SK-N-SH (cell line): ENCODE measurements at regions not wholly inside any gene's neighbourhood (a gene's known extent, or its start where the extent isn't known, plus 50 kb on each side); places are given as distances from the start of the nearest gene placed in this dataset.

Experiments
- CTCF ChIA-PET: fragments of 300-600, 350-600 bp; formaldehyde crosslinking; extraction: SDS; loops from one replicate; lab custom pipeline; 2021; lab: Yijun Ruan, JAX
- POLR2A ChIA-PET: fragments of 350-600 bp; sonication (Branson Sonifier 250); formaldehyde crosslinking; extraction: SDS; loops from one replicate; lab custom pipeline; 2020; ENCODE audit warnings: antibody characterized with exemption, inconsistent platforms; lab: Yijun Ruan, JAX
- DNase-seq: peaks from one replicate; pipeline ENCODE4 v3.0.0; 2012
- H2AFZ ChIP-seq: fragments of 200-600 bp; sonication (generic); 2 replicates; pipeline ENCODE4 v1.8.1; 2016; ENCODE audit warnings: antibody characterized with exemption, mild to moderate bottlenecking, low read depth
- H3F3A ChIP-seq: fragments of 200-600 bp; sonication (generic); replicated peaks from 2 replicates; pipeline ENCODE3; 2016; ENCODE audit warnings: antibody characterized with exemption, mild to moderate bottlenecking; ENCODE audit not compliant: insufficient read depth
- H3K27ac ChIP-seq, 2 experiments: fragments of 200-500 bp in 1 of 2; fragments of 200-600 bp in 1 of 2; sonication (Bioruptor generic) in 1 of 2; sonication (generic), shearing (Covaris generic) in 1 of 2; 2 replicates each; pipeline versions ENCODE4 v1.5.1 to v1.6.1; 2014 to 2016; ENCODE audit warnings: low read depth in 2 of 2, inconsistent platforms in 1 of 2, low read length in 1 of 2, mild to moderate bottlenecking in 1 of 2, mixed read lengths in 1 of 2
- H3K27me3 ChIP-seq: fragments of 200-600 bp; sonication (generic), shearing (Covaris generic); 2 replicates; pipeline ENCODE4 v1.6.1; 2016; ENCODE audit warnings: mixed run types; ENCODE audit not compliant: insufficient read depth
- H3K36me3 ChIP-seq, 2 experiments: fragments of 200-500 bp in 1 of 2; fragments of 200-600 bp in 1 of 2; sonication (Bioruptor generic) in 1 of 2; sonication (generic) in 1 of 2; replicated peaks in 1 of 2; 2 replicates each; pipeline versions ENCODE3 to v1.5.1; 2014 to 2016; ENCODE audit warnings: low read length in 1 of 2, mild to moderate bottlenecking in 1 of 2; ENCODE audit not compliant: insufficient read depth in 2 of 2, control insufficient read depth in 1 of 2
- H3K4me1 ChIP-seq, 2 experiments: fragments of 200-500 bp in 1 of 2; fragments of 200-600 bp in 1 of 2; sonication (Bioruptor generic) in 1 of 2; sonication (generic), shearing (Covaris generic) in 1 of 2; 2 replicates each; pipeline versions ENCODE4 v1.5.1 to v1.6.1; 2014 to 2016; ENCODE audit warnings: low read depth in 1 of 2, low read length in 1 of 2, mixed run types in 1 of 2; ENCODE audit not compliant: insufficient read depth in 2 of 2, control insufficient read depth in 1 of 2
- H3K4me2 ChIP-seq: fragments of 200-600 bp; sonication (generic), shearing (Covaris generic); 2 replicates; pipeline ENCODE4 v1.6.1; 2017; ENCODE audit warnings: mixed run types
- H3K4me3 ChIP-seq, 2 experiments: fragments of 200-500 bp in 1 of 2; fragments of 200-600 bp in 1 of 2; sonication (Bioruptor generic) in 1 of 2; sonication (generic), shearing (Covaris generic) in 1 of 2; 2 replicates each; pipeline versions ENCODE4 v1.5.1 to v1.8.1; 2014 to 2016; ENCODE audit warnings: low read depth in 2 of 2, inconsistent platforms in 1 of 2, low read length in 1 of 2, mild to moderate bottlenecking in 1 of 2, mixed read lengths in 1 of 2, moderate library complexity in 1 of 2
- H3K79me2 ChIP-seq: fragments of 200-600 bp; sonication (generic); 2 replicates; pipeline ENCODE4 v1.8.1; 2017; ENCODE audit warnings: mild to moderate bottlenecking; ENCODE audit not compliant: insufficient read depth
- H3K9ac ChIP-seq: fragments of 200-600 bp; sonication (generic); 2 replicates; pipeline ENCODE4 v1.6.1; 2017; ENCODE audit warnings: mixed run types
- H3K9me2 ChIP-seq: fragments of 200-600 bp; sonication (generic); 2 replicates; pipeline ENCODE4 v1.6.1; 2017; ENCODE audit warnings: mixed run types
- H3K9me3 ChIP-seq: fragments of 200-600 bp; sonication (generic); 2 replicates; pipeline ENCODE4 v1.6.1; 2017; ENCODE audit warnings: mixed run types, mild to moderate bottlenecking, moderate library complexity
- H4K20me1 ChIP-seq: fragments of 200-600 bp; sonication (generic); 2 replicates; pipeline ENCODE4 v1.6.1; 2017; ENCODE audit warnings: mild to moderate bottlenecking, mixed run types; ENCODE audit not compliant: insufficient read depth
- CTCF ChIP-seq: fragments of 200-600 bp; sonication (generic); IDR thresholded peaks from 2 replicates; pipeline ENCODE4 v1.6.1; 2017; ENCODE audit warnings: antibody characterized with exemption, mild to moderate bottlenecking, moderate library complexity
- ELF1 ChIP-seq: IDR thresholded peaks from 2 replicates; pipeline ENCODE4 v1.4.0; 2012
- EP300 ChIP-seq, 2 experiments: IDR thresholded peaks; 2 replicates each; pipeline versions ENCODE4 v1.4.0 to v1.6.1; 2012; ENCODE audit warnings: borderline replicate concordance in 1 of 2, low read depth in 1 of 2, low read length in 1 of 2
- FOSL2 ChIP-seq: IDR thresholded peaks from 2 replicates; pipeline ENCODE4 v1.4.0; 2012; ENCODE audit warnings: low read depth, mild to moderate bottlenecking, moderate library complexity, borderline replicate concordance
- FOXJ3 ChIP-seq: sonication (generic); formaldehyde crosslinking; IDR thresholded peaks from 2 replicates; pipeline ENCODE4 v1.5.1; 2020; ENCODE audit warnings: mild to moderate bottlenecking, missing genetic modification reagents
- FOXM1 ChIP-seq: IDR thresholded peaks from 2 replicates; pipeline ENCODE4 v1.4.0; 2012; ENCODE audit warnings: low read depth, mild to moderate bottlenecking
- GATA2 ChIP-seq: sonication (generic); formaldehyde crosslinking; IDR thresholded peaks from 2 replicates; pipeline ENCODE4 v1.5.0; 2020; ENCODE audit warnings: mild to moderate bottlenecking, missing genetic modification reagents
- JUND ChIP-seq: IDR thresholded peaks from 2 replicates; pipeline ENCODE4 v1.4.0; 2012
- MAX ChIP-seq: IDR thresholded peaks from 2 replicates; pipeline ENCODE4 v1.4.0; 2012; ENCODE audit warnings: low read depth
- MEF2A ChIP-seq: IDR thresholded peaks from 2 replicates; pipeline ENCODE4 v1.4.0; 2012; ENCODE audit warnings: low read depth, borderline replicate concordance
- MXI1 ChIP-seq: IDR thresholded peaks from 2 replicates; pipeline ENCODE4 v1.6.1; 2012; ENCODE audit warnings: mild to moderate bottlenecking, low read depth, low read length, improper control_type of control experiment
- NRF1 ChIP-seq: IDR thresholded peaks from 2 replicates; pipeline ENCODE4 v1.6.1; 2012; ENCODE audit warnings: low read depth, mild to moderate bottlenecking, low read length
- PBX3 ChIP-seq: IDR thresholded peaks from 2 replicates; pipeline ENCODE4; 2012
- POLR2AphosphoS5 ChIP-seq: IDR thresholded peaks from 2 replicates; pipeline ENCODE4 v1.6.1; 2012; ENCODE audit warnings: low read depth, low read length
- RAD21 ChIP-seq: IDR thresholded peaks from 2 replicates; pipeline ENCODE4 v1.6.1; 2012; ENCODE audit warnings: mild to moderate bottlenecking, low read length
- RXRA ChIP-seq: IDR thresholded peaks from 2 replicates; pipeline ENCODE4 v1.4.0; 2012; ENCODE audit warnings: low read depth, mild to moderate bottlenecking, borderline replicate concordance
- SIN3A ChIP-seq: IDR thresholded peaks from 2 replicates; pipeline ENCODE4 v1.6.1; 2012; ENCODE audit warnings: low read depth, mild to moderate bottlenecking, low read length, moderate library complexity, borderline replicate concordance
- SMC3 ChIP-seq: IDR thresholded peaks from 2 replicates; pipeline ENCODE4 v1.6.1; 2012; ENCODE audit warnings: low read depth, low read length, improper control_type of control experiment
- TAF1 ChIP-seq: IDR thresholded peaks from 2 replicates; pipeline ENCODE4 v1.6.1; 2012; ENCODE audit warnings: low read depth, mild to moderate bottlenecking, low read length, moderate library complexity, borderline replicate concordance
- ZBTB33 ChIP-seq: IDR thresholded peaks from 2 replicates; pipeline ENCODE4 v1.4.0; 2012; ENCODE audit warnings: low read depth, borderline replicate concordance
- WGBS: methylation state at CpG from one replicate; pipeline ENCODE4 v1.1.6; 2017; ENCODE audit warnings: low lambda C conversion rate; 5-methylcytosine and 5-hydroxymethylcytosine counted together

GRCh38 chr5:171528036-171528435 lies 108.6 kb downstream of the FGF18 start:
- peaks cover 4% of the 10 kb centered on the region for H3F3A ChIP-seq
- no peak overlapping the region for H3K27ac ChIP-seq
- no peak overlapping the region for H3K4me3 ChIP-seq
- CTCF ChIA-PET = interaction anchor here (1.0 to 1.6 kb wide), 5 partner anchors 8 to 44 kb away, joined by 3 to 4 read pairs (median 3); no protein-coding TSS in a partner anchor
- no peak overlapping the region for H3K4me2 ChIP-seq
- WGBS = 89% methylated on average over 9 of the region's 9 CpGs
- H3K27me3 ChIP-seq = no peaks in the 10 kb centered on the region
- no peak for DNase-seq
- H3K4me1 ChIP-seq = peaks cover 0 to 22% of the 10 kb centered on the region in 2 experiments; a peak in 1 of 4 replicates
- no peaks in the 10 kb centered on the region for H3K79me2 ChIP-seq
- no peak overlapping the region for H2AFZ ChIP-seq
- no peaks in the 10 kb centered on the region for H3K9me2 ChIP-seq
- POLR2A ChIA-PET = no interaction called here
- H4K20me1 ChIP-seq = no peaks in the 10 kb centered on the region
- no peak overlapping the region for H3K9ac ChIP-seq
- TF ChIP-seq FOSL2 = no peak
- no peak for TF ChIP-seq PBX3
- no peak for TF ChIP-seq CTCF
- TF ChIP-seq SIN3A = no peak
- no peak for TF ChIP-seq TAF1
- TF ChIP-seq GATA2 = no peak
- no peak for TF ChIP-seq SMC3
- TF ChIP-seq ELF1 = no peak
- TF ChIP-seq RAD21 = no peak
- TF ChIP-seq ZBTB33 = no peak
- TF ChIP-seq RXRA = no peak
- no peak for TF ChIP-seq MEF2A
- TF ChIP-seq, all 33 proteins: peak for 0
- no peaks in the 10 kb centered on the region for H3K36me3 ChIP-seq
- H3K9me3 ChIP-seq = no peaks in the 10 kb centered on the region

- Histone ChIP-seq H3K9me3 (no peaks in the 10 kb centered on the region), H4K20me1 (no peaks in the 10 kb centered on the region), H3K4me2 (no peak overlapping the region), H3K79me2 (no peaks in the 10 kb centered on the region), H3K4me3 (no peak overlapping the region), H3K9me2 (no peaks in the 10 kb centered on the region), H3K36me3 (no peaks in the 10 kb centered on the region), H3F3A (peaks cover 4% of the 10 kb centered on the region), H3K27me3 (no peaks in the 10 kb centered on the region), H3K27ac (no peak overlapping the region), H3K9ac (no peak overlapping the region), H3K4me1 (peaks cover 0 to 14% of the 10 kb centered on the region in 2 experiments; a peak in 1 of 4 replicates), H2AFZ (no peak overlapping the region)
- CTCF ChIA-PET = no interaction called here
- TF ChIP-seq JUND = no peak
- no peak for TF ChIP-seq MAX
- TF ChIP-seq MEF2A = no peak
- no peak for TF ChIP-seq FOXM1
- TF ChIP-seq MXI1 = no peak
- no peak for TF ChIP-seq EP300 (IDR thresholded peaks at IDR 0.05; ENCODE audit: borderline replicate concordance in 1 of 2, low read depth in 1 of 2, low read length in 1 of 2)
- TF ChIP-seq TAF1 = no peak
- no peak for TF ChIP-seq SMC3
- TF ChIP-seq POLR2AphosphoS5 = no peak
- TF ChIP-seq FOXJ3 (CRISPR knock-in tag) = no peak
- TF ChIP-seq RAD21 = no peak
- TF ChIP-seq NRF1 = no peak
- DNase-seq = no peak
- POLR2A ChIA-PET = no interaction called here
- 91% methylated on average over 17 of the region's 19 CpGs for WGBS
Measured at GRCh38 chr5:171528865-171529614, 109.6 kb downstream of the FGF18 start.
